ENCODE measurements at regions not wholly inside any gene's neighbourhood (a gene's known extent, or its start where the extent isn't known, plus 50 kb on each side); places are given as distances from the start of the nearest gene placed in this dataset.

GRCh38 chrX:25548811-25549210 lies 533.0 kb upstream of the ARX start:
- intact Hi-C loops (cut with DNase I; ENCODE audit: low total_unique reads): no loop called here

DNA sequence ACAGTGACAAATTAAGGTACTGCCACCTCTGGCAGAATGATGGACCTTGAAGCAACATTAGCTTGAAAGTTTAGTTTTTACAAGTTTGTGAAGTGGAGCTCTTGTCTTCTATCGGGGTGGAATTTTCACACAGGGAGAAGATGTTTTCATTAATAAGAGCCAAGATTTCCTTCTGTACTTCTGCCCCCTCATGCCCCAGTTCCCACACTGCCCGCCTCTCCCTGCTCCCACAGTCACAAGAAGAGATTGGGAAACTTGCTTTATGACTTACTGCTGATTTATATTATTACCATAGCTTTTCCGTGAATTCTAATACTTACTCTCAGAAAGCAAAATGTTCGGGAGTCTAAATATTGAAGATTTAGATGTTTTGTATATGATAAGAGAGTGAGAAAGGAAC lies 539.8 kb upstream of the ARX start:
- DNase-seq: no peak
- in situ Hi-C loops (cut with MboI; ENCODE audit: low pct_ligation_motif_present in 1 of 4, low pct_unique_long_range_greater_than_20kb in 1 of 4, low sequenced_read_pairs in 3 of 4) (no loop called here), intact Hi-C loops (cut with DNase I; ENCODE audit: low total_unique reads) (no loop called here)
- TF ChIP-seq, protein P1, sequence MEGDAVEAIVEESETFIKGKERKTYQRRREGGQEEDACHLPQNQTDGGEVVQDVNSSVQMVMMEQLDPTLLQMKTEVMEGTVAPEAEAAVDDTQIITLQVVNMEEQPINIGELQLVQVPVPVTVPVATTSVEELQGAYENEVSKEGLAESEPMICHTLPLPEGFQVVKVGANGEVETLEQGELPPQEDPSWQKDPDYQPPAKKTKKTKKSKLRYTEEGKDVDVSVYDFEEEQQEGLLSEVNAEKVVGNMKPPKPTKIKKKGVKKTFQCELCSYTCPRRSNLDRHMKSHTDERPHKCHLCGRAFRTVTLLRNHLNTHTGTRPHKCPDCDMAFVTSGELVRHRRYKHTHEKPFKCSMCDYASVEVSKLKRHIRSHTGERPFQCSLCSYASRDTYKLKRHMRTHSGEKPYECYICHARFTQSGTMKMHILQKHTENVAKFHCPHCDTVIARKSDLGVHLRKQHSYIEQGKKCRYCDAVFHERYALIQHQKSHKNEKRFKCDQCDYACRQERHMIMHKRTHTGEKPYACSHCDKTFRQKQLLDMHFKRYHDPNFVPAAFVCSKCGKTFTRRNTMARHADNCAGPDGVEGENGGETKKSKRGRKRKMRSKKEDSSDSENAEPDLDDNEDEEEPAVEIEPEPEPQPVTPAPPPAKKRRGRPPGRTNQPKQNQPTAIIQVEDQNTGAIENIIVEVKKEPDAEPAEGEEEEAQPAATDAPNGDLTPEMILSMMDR (IDR thresholded peaks at IDR 0.05): no peak
- TF ChIP-seq POLR2A (IDR thresholded peaks at IDR 0.05): no peak
- no peak for TF ChIP-seq EP300 (IDR thresholded peaks at IDR 0.05; ENCODE audit: low read depth)
- no peak for TF ChIP-seq POLR2AphosphoS5 (IDR thresholded peaks at IDR 0.05)
- Histone ChIP-seq H3K4me3 (no peak overlapping the region), H3K27ac (no peak overlapping the region), H3K4me1 (no peaks in the 10 kb centered on the region), H3K27me3 (no peaks in the 10 kb centered on the region), H3K36me3 (no peaks in the 10 kb centered on the region), H3K9me3 (no peaks in the 10 kb centered on the region)
- 64 to 79% methylated on average over 2 to 4 of the region's 4 CpGs for WGBS, 2 donors (ENCODE audit: low coverage in 1 of 2)

More at GRCh38 chrX:25548811-25549210, 533.0 kb upstream of the ARX start:
- TF ChIP-seq POLR2AphosphoS5 (IDR thresholded peaks at IDR 0.05) (no peak), EP300 (IDR thresholded peaks at IDR 0.05; ENCODE audit: low read depth) (no peak), POLR2A (IDR thresholded peaks at IDR 0.05) (no peak)
- TF ChIP-seq, protein P1 (IDR thresholded peaks at IDR 0.05): no peak
- DNase-seq: no peak
- H3K27ac ChIP-seq: no peak overlapping the region
- H3K4me1 ChIP-seq: no peaks in the 10 kb centered on the region
- in situ Hi-C loops (cut with MboI; ENCODE audit: low pct_ligation_motif_present in 1 of 4, low pct_unique_long_range_greater_than_20kb in 1 of 4, low sequenced_read_pairs in 3 of 4): no loop called here
- 75 to 100% methylated on average over 1 to 7 of the region's 7 CpGs for WGBS, 2 donors (ENCODE audit: low coverage in 1 of 2)
- H3K9me3 ChIP-seq: no peaks in the 10 kb centered on the region
- no peak overlapping the region for H3K4me3 ChIP-seq
- no peaks in the 10 kb centered on the region for H3K36me3 ChIP-seq
- H3K27me3 ChIP-seq: no peaks in the 10 kb centered on the region

DNA sequence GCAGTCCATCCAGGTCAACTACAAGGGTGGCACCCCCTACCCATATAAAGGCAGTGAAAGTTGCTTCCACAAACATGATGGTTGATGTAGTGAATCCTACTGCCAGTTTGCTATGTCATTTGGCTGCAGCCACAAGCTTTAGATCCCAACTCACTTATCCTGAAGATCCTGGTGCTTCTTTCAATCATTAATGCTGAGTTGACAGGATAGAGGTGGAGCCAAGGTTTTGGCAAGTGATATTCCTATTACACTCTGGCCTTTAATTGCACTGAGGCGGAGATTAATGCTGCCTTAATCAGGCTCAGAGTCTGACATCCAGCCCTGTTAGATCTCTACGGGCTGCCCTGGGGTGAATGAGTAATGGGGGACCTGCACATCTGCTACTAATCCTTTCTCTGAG lies 542.4 kb upstream of the ARX start:
- Histone ChIP-seq H3K36me3 (no peaks in the 10 kb centered on the region), H3K27me3 (no peaks in the 10 kb centered on the region), H3K9me3 (no peaks in the 10 kb centered on the region), H3K4me3 (no peak overlapping the region), H3K27ac (no peak overlapping the region), H3K4me1 (no peaks in the 10 kb centered on the region)
- no peak for DNase-seq
- no peak for TF ChIP-seq EP300 (IDR thresholded peaks at IDR 0.05; ENCODE audit: low read depth)
- TF ChIP-seq, protein P1 (IDR thresholded peaks at IDR 0.05): no peak
- TF ChIP-seq POLR2A (IDR thresholded peaks at IDR 0.05): no peak
- no peak for TF ChIP-seq POLR2AphosphoS5 (IDR thresholded peaks at IDR 0.05)
- WGBS, 2 donors (ENCODE audit: low coverage in 1 of 2): 80% methylated on average over 2 of the region's 2 CpGs; no CpG with 5 or more reads in 1 of the 2 donors
- in situ Hi-C loops (cut with MboI; ENCODE audit: low pct_ligation_motif_present in 1 of 4, low pct_unique_long_range_greater_than_20kb in 1 of 4, low sequenced_read_pairs in 3 of 4): no loop called here
- intact Hi-C loops (cut with DNase I; ENCODE audit: low total_unique reads): no loop called here

DNA sequence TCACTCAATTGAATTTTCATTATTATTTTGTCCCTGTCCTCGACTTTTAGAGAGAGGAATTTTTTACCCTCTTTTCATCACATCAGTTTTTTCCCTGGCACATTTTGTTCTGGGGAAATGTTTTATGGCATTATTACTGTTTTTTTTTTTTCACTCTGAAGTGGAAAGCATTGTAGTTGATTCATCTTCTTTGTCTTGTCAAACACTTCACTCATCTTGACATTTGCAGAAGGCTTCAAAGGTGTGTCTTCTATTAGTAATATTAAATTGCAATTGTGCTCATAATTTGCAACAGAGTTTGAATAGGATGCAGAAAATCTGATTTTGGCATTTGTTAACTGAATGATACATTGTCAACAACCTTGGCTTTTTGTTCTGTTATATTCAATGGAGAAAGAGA lies 545.4 kb upstream of the ARX start:
- Histone ChIP-seq H3K4me3 (no peak overlapping the region), H3K36me3 (no peaks in the 10 kb centered on the region), H3K27me3 (no peaks in the 10 kb centered on the region), H3K27ac (no peak overlapping the region), H3K9me3 (no peaks in the 10 kb centered on the region), H3K4me1 (no peaks in the 10 kb centered on the region)
- intact Hi-C loops (cut with DNase I; ENCODE audit: low total_unique reads) (no loop called here), in situ Hi-C loops (cut with MboI; ENCODE audit: low pct_ligation_motif_present in 1 of 4, low pct_unique_long_range_greater_than_20kb in 1 of 4, low sequenced_read_pairs in 3 of 4) (no loop called here)
- no peak for DNase-seq
- whole genome bisulfite sequencing, 2 donors (ENCODE audit: low coverage in 1 of 2): 32 to 57% methylated on average over 1 of the region's 1 CpG
- TF ChIP-seq EP300 (IDR thresholded peaks at IDR 0.05; ENCODE audit: low read depth) (no peak), POLR2A (IDR thresholded peaks at IDR 0.05) (no peak), POLR2AphosphoS5 (IDR thresholded peaks at IDR 0.05) (no peak)
- TF ChIP-seq, protein P1 (IDR thresholded peaks at IDR 0.05): no peak
